H1 (cell line): ENCODE measurements at regions not wholly inside any gene's neighbourhood (a gene's known extent, or its start where the extent isn't known, plus 50 kb on each side); places are given as distances from the start of the nearest gene placed in this dataset.

Experiments
- CTCF ChIA-PET: fragments of 300-600 bp; sonication (Branson Sonifier 250); formaldehyde crosslinking; loops from one replicate; lab custom pipeline; 2021; ENCODE audit not compliant: partially characterized antibody; lab: Charles Lee
- POLR2A ChIA-PET: fragments of 300-600 bp; sonication (Branson Sonifier 250); formaldehyde crosslinking; loops from one replicate; lab custom pipeline; 2021; ENCODE audit warnings: inconsistent platforms; ENCODE audit not compliant: partially characterized antibody; lab: Charles Lee
- DNase-seq, 2 experiments: peaks; one replicate each; pipeline versions ENCODE4 v3.0.0 to v3.0.0-alpha.2; 2010 to 2022; ENCODE audit warnings: low spot score in 2 of 2, low read depth in 1 of 2, mixed read lengths in 1 of 2
- FAIRE-seq: peaks from 2 replicates; lab custom pipeline; 2011; peaks lifted over from hg19 to GRCh38; lab: Jason Lieb, UNC
- H2AFZ ChIP-seq: 2 replicates; pipeline ENCODE4 v1.8.1; 2012; ENCODE audit warnings: low read length, inconsistent platforms
- H2AK5ac ChIP-seq: 2 replicates; pipeline ENCODE4 v1.6.1; 2013; ENCODE audit warnings: low read depth, low read length
- H2BK120ac ChIP-seq: replicated peaks from 2 replicates; pipeline ENCODE3; 2013; ENCODE audit warnings: low read depth, low read length, inconsistent platforms
- H2BK12ac ChIP-seq: 2 replicates; pipeline ENCODE4 v1.6.1; 2013; ENCODE audit warnings: low read depth, low read length
- H2BK15ac ChIP-seq: 2 replicates; pipeline ENCODE4 v1.6.1; 2013; ENCODE audit warnings: low read length
- H2BK20ac ChIP-seq: 2 replicates; pipeline ENCODE4 v1.6.1; 2013; ENCODE audit warnings: low read length
- H2BK5ac ChIP-seq: 2 replicates; pipeline ENCODE4 v1.6.1; 2013; ENCODE audit warnings: low read depth, low read length
- H3K14ac ChIP-seq: 2 replicates; pipeline ENCODE4 v1.6.1; 2013; ENCODE audit warnings: inconsistent platforms; ENCODE audit not compliant: insufficient read length
- H3K18ac ChIP-seq: 2 replicates; pipeline ENCODE4 v1.6.1; 2013; ENCODE audit warnings: low read length; ENCODE audit errors: extremely low read depth
- H3K23ac ChIP-seq: 2 replicates; pipeline ENCODE4 v1.6.1; 2013; ENCODE audit warnings: inconsistent platforms; ENCODE audit not compliant: insufficient read length
- H3K23me2 ChIP-seq: 2 replicates; pipeline ENCODE4 v1.6.1; 2013; ENCODE audit warnings: low read depth, low read length
- H3K27ac ChIP-seq: 2 replicates; pipeline ENCODE4 v1.6.1; 2011; ENCODE audit warnings: low read depth, low read length, inconsistent platforms
- H3K27me3 ChIP-seq, 4 experiments: replicated peaks in 1 of 4; 1 replicate in 1 of 4; 2 replicates in 3 of 4; pipeline versions ENCODE4 v1.6.1 to v1.8.1; 2011 to 2013; ENCODE audit warnings: low read length in 3 of 4, mild to moderate bottlenecking in 3 of 4, inconsistent platforms in 2 of 4, mixed read lengths in 2 of 4, moderate library complexity in 1 of 4; ENCODE audit not compliant: control insufficient read depth in 3 of 4, insufficient read depth in 3 of 4; ENCODE audit errors: extremely low read depth in 1 of 4
- H3K36me3 ChIP-seq, 4 experiments: 2 replicates each; pipeline versions ENCODE4 v1.6.1 to v1.8.1; 2011 to 2013; ENCODE audit warnings: mild to moderate bottlenecking in 4 of 4, low read length in 3 of 4, moderate library complexity in 2 of 4, control low read depth in 1 of 4, inconsistent platforms in 1 of 4; ENCODE audit not compliant: insufficient read depth in 4 of 4, control insufficient read depth in 2 of 4
- H3K4ac ChIP-seq: replicated peaks from 2 replicates; pipeline ENCODE3; 2013; ENCODE audit warnings: low read length, low read depth, mixed read lengths, inconsistent platforms; ENCODE audit not compliant: insufficient read length
- H3K4me1 ChIP-seq, 4 experiments: replicated peaks in 1 of 4; 1 replicate in 1 of 4; 2 replicates in 3 of 4; pipeline versions ENCODE4 v1.6.1 to v1.8.1; 2011 to 2013; ENCODE audit warnings: low read length in 3 of 4, inconsistent platforms in 2 of 4, mixed read lengths in 1 of 4; ENCODE audit not compliant: insufficient read depth in 4 of 4, control insufficient read depth in 3 of 4
- H3K4me2 ChIP-seq, 2 experiments: 2 replicates each; pipeline versions ENCODE4 v1.6.1 to v1.8.1; 2011 to 2013; ENCODE audit warnings: low read depth in 2 of 2, low read length in 2 of 2, control low read depth in 1 of 2, inconsistent platforms in 1 of 2, mild to moderate bottlenecking in 1 of 2; ENCODE audit not compliant: insufficient read depth in 1 of 2
- H3K4me3 ChIP-seq, 4 experiments: fragments of 200-600, 300-600 bp in 1 of 4; sonication (generic), shearing (Covaris generic), sonication (Bioruptor Twin) in 1 of 4; 2 replicates each; pipeline versions ENCODE4 v1.5.1 to v1.8.1; 2011 to 2016; ENCODE audit warnings: low read length in 4 of 4, low read depth in 3 of 4, control low read depth in 2 of 4, inconsistent platforms in 2 of 4, mild to moderate bottlenecking in 2 of 4, mixed read lengths in 1 of 4, moderate library complexity in 1 of 4; ENCODE audit not compliant: insufficient read depth in 2 of 4; ENCODE audit errors: extremely low read depth in 1 of 4
- H3K56ac ChIP-seq: replicated peaks from 2 replicates; pipeline ENCODE3; 2013; ENCODE audit warnings: low read depth, mild to moderate bottlenecking, mixed read lengths, low read length, inconsistent platforms; ENCODE audit not compliant: insufficient read length
- H3K79me1 ChIP-seq: 2 replicates; pipeline ENCODE4 v1.6.1; 2013; ENCODE audit warnings: low read depth, low read length, control low read depth
- H3K79me2 ChIP-seq, 2 experiments: 2 replicates each; pipeline versions ENCODE4 v1.6.1 to v1.8.1; 2012 to 2013; ENCODE audit warnings: low read length in 2 of 2, mild to moderate bottlenecking in 2 of 2, inconsistent platforms in 1 of 2; ENCODE audit not compliant: insufficient read depth in 2 of 2, control insufficient read depth in 1 of 2
- H3K9ac ChIP-seq, 4 experiments: replicated peaks in 1 of 4; 1 replicate in 1 of 4; 2 replicates in 3 of 4; pipeline versions ENCODE4 v1.6.1 to v1.8.1; 2011 to 2013; ENCODE audit warnings: low read depth in 3 of 4, low read length in 3 of 4, control low read depth in 2 of 4, mild to moderate bottlenecking in 2 of 4, moderate library complexity in 2 of 4, inconsistent platforms in 1 of 4; ENCODE audit errors: extremely low read depth in 1 of 4
- H3K9me3 ChIP-seq, 2 experiments: 2 replicates each; pipeline versions ENCODE4 v1.6.1 to v1.8.1; 2012 to 2013; ENCODE audit warnings: mild to moderate bottlenecking in 2 of 2, moderate library complexity in 2 of 2, control low read depth in 1 of 2, inconsistent platforms in 1 of 2, low read depth in 1 of 2, low read length in 1 of 2, mixed read lengths in 1 of 2; ENCODE audit not compliant: insufficient read depth in 2 of 2
- H4K20me1 ChIP-seq, 2 experiments: replicated peaks in 1 of 2; 2 replicates each; pipeline versions ENCODE3 to v1.8.1; 2011 to 2013; ENCODE audit warnings: inconsistent platforms in 2 of 2, low read length in 2 of 2, mild to moderate bottlenecking in 1 of 2; ENCODE audit not compliant: insufficient read depth in 2 of 2, control insufficient read depth in 1 of 2
- H4K5ac ChIP-seq: 2 replicates; pipeline ENCODE4 v1.6.1; 2013; ENCODE audit warnings: low read length, low read depth, mixed read lengths, inconsistent platforms; ENCODE audit not compliant: insufficient read length
- H4K8ac ChIP-seq: 2 replicates; pipeline ENCODE4 v1.8.0; 2013; ENCODE audit warnings: mild to moderate bottlenecking, moderate library complexity, low read length, inconsistent platforms; ENCODE audit not compliant: insufficient read depth; ENCODE audit errors: extremely low read depth
- H4K91ac ChIP-seq: replicated peaks from 2 replicates; pipeline ENCODE3; 2013; ENCODE audit warnings: low read length, mixed read lengths, inconsistent platforms; ENCODE audit not compliant: insufficient read length
- ASH2L ChIP-seq: fragments of 200-600, 300-600 bp; sonication (generic); IDR thresholded peaks from one replicate; pipeline ENCODE4 v1.7.1; 2017; ENCODE audit warnings: low read length
- BCL11A ChIP-seq, 2 experiments: IDR thresholded peaks; one replicate each; pipeline ENCODE4 v1.6.1; 2011; ENCODE audit warnings: low read depth in 2 of 2, low read length in 2 of 2, mild to moderate bottlenecking in 2 of 2
- BRCA1 ChIP-seq: IDR thresholded peaks from 2 replicates; pipeline ENCODE4 v1.6.1; 2012; ENCODE audit warnings: low read depth, low read length, improper control_type of control experiment
- CTBP2 ChIP-seq: IDR thresholded peaks from 2 replicates; pipeline ENCODE4 v1.7.0; 2011; ENCODE audit warnings: borderline replicate concordance, mild to moderate bottlenecking, moderate library complexity, mixed read lengths, low read length; ENCODE audit not compliant: insufficient read depth, insufficient read length
- GTF2F1 ChIP-seq: IDR thresholded peaks from 2 replicates; pipeline ENCODE4 v1.6.1; 2012; ENCODE audit warnings: low read depth, low read length, improper control_type of control experiment, borderline replicate concordance
- JUN ChIP-seq: IDR thresholded peaks from 2 replicates; pipeline ENCODE4 v1.6.1; 2011; ENCODE audit warnings: low read depth, mild to moderate bottlenecking, improper control_type of control experiment, low read length
- MAX ChIP-seq: IDR thresholded peaks from 2 replicates; pipeline ENCODE4 v1.6.1; 2012; ENCODE audit warnings: inconsistent platforms
- NANOG ChIP-seq: IDR thresholded peaks from 2 replicates; pipeline ENCODE4 v1.6.1; 2011; ENCODE audit warnings: low read length, low read depth, mild to moderate bottlenecking, inconsistent platforms; ENCODE audit not compliant: insufficient read depth, poor library complexity, severe bottlenecking
- NRF1 ChIP-seq: IDR thresholded peaks from 2 replicates; pipeline ENCODE4 v1.6.1; 2011; ENCODE audit warnings: mild to moderate bottlenecking, low read depth, low read length, improper control_type of control experiment
- POU5F1 ChIP-seq: IDR thresholded peaks from 2 replicates; pipeline ENCODE4 v1.6.1; 2011; ENCODE audit warnings: low read depth, mild to moderate bottlenecking, low read length, moderate library complexity
- SIN3A ChIP-seq, 2 experiments: IDR thresholded peaks in 1 of 2; conservative IDR thresholded peaks in 1 of 2; 2 replicates each; pipeline ENCODE4 v1.6.1; 2011 to 2012; ENCODE audit warnings: low read length in 2 of 2, improper control_type of control experiment in 1 of 2, low read depth in 1 of 2, mild to moderate bottlenecking in 1 of 2
- SP2 ChIP-seq: IDR thresholded peaks from 2 replicates; pipeline ENCODE4 v1.6.1; 2012; ENCODE audit warnings: mild to moderate bottlenecking, low read length, inconsistent platforms
- TBP ChIP-seq: IDR thresholded peaks from 2 replicates; pipeline ENCODE4 v1.6.1; 2011; ENCODE audit warnings: low read depth, low read length, improper control_type of control experiment
- USF2 ChIP-seq: IDR thresholded peaks from 2 replicates; pipeline ENCODE4 v1.6.1; 2011; ENCODE audit warnings: low read length, improper control_type of control experiment
- WGBS, 2 experiments: shearing (Covaris generic) in 1 of 2; methylation state at CpG; one replicate each; pipeline versions ENCODE4 v1.1.6 to v1.1.7; 2013 to 2015; ENCODE audit warnings: low lambda C conversion rate in 2 of 2, mixed read lengths in 2 of 2, inconsistent platforms in 1 of 2, low coverage in 1 of 2, missing lambda C conversion rate in 1 of 2; ENCODE audit not compliant: insufficient replicate concordance in 2 of 2, insufficient coverage in 1 of 2, insufficient read length in 1 of 2; ENCODE audit errors: extremely low coverage in 1 of 2, missing lambda C conversion rate in 1 of 2; 5-methylcytosine and 5-hydroxymethylcytosine counted together

GRCh38 chr11:24093375-24093774 lies 403.5 kb upstream of the LUZP2 start:
- POLR2A ChIA-PET = no interaction called here
- Histone ChIP-seq H3K4me3 (no peak overlapping the region), H3K14ac (no peak overlapping the region), H3K27ac (no peak overlapping the region), H3K36me3 (no peaks in the 10 kb centered on the region), H3K4me1 (no peaks in the 10 kb centered on the region), H3K23me2 (no peaks in the 10 kb centered on the region), H4K91ac (no peak overlapping the region), H3K18ac (no peak overlapping the region), H3K9me3 (no peaks in the 10 kb centered on the region), H2BK5ac (no peak overlapping the region), H2AFZ (no peak overlapping the region), H4K5ac (no peak overlapping the region), H2BK12ac (no peak overlapping the region), H4K8ac (no peak overlapping the region), H3K27me3 (no peaks in the 10 kb centered on the region), H3K9ac (no peak overlapping the region), H2AK5ac (no peak overlapping the region), H3K56ac (no peak overlapping the region), H3K23ac (no peak overlapping the region), H2BK15ac (no peak overlapping the region), H2BK20ac (no peak overlapping the region), H2BK120ac (no peak overlapping the region), H4K20me1 (no peaks in the 10 kb centered on the region), H3K4ac (no peak overlapping the region), H3K79me2 (no peaks in the 10 kb centered on the region), H3K4me2 (no peak overlapping the region), H3K79me1 (no peaks in the 10 kb centered on the region)
- 80% methylated on average over 2 of the region's 2 CpGs; no CpG with 5 or more reads in 1 of the 2 experiments for WGBS, 2 experiments
- DNase-seq (no peak), FAIRE-seq (no peak)
- CTCF ChIA-PET = no interaction called here
- TF ChIP-seq POU5F1 = no peak
- TF ChIP-seq CTBP2 = no peak
- no peak for TF ChIP-seq MAX
- no peak for TF ChIP-seq BCL11A (IDR thresholded peaks at IDR 0.05; ENCODE audit: low read depth in 2 of 2, low read length in 2 of 2)
- TF ChIP-seq TBP = no peak
- no peak for TF ChIP-seq JUN
- no peak for TF ChIP-seq NANOG
- no peak for TF ChIP-seq NRF1
- TF ChIP-seq BRCA1 = no peak
- no peak for TF ChIP-seq SIN3A (conservative IDR thresholded peaks at IDR 0.05 in 1 of 2, IDR thresholded peaks at IDR 0.05 in 1 of 2; ENCODE audit: low read depth in 1 of 2, low read length in 2 of 2)
- no peak for TF ChIP-seq GTF2F1
- no peak for TF ChIP-seq ASH2L
- TF ChIP-seq USF2 = no peak
- TF ChIP-seq SP2 = no peak
